RCC 7860 (cell line): ENCODE measurements at regions not wholly inside any gene's neighbourhood (a gene's known extent, or its start where the extent isn't known, plus 50 kb on each side); places are given as distances from the start of the nearest gene placed in this dataset.

Experiments used
- DNase-seq: peaks from one replicate; pipeline ENCODE4 v3.0.0-alpha.2; 2015; ENCODE audit warnings: low spot score
- FAIRE-seq: peaks from 2 replicates; lab custom pipeline; 2012; peaks lifted over from hg19 to GRCh38; lab: Jason Lieb, UNC

DNA sequence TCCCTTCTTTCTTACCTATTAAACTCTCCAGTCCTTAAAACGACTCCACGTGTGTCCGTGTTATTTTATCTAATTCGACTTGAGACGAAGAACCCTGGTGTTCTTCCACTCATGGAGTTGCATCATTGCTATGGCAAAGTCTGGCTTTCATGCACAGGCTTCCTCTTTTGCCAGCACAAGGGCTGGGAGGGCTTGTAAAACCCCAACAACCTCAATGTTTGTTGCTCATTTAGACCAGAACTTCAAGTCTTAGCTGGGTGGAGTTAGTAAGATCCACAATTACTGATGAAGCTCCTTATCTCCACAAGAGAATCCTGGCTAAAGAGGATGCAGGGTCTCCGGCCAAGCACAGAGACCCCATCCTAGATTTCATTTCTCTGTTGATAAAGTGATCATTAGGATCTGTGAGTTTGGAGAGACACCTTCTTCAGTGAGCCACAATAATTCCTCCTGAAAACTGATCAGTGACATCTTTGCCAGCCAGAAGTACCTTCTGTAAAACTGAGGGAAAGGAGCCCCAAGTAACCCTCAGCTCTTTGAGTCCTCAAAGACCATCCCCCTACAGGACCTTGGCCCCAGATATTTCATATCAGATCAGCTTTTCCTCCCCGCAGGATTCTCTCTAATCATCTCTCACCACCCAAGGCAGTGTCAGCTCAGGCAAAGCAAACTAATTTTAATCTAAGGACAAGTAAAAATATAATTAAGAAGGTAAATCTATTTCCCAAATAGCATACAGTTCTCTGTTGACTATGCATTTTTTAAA is 514.6 kb downstream of the FUT8 start:
- FAIRE-seq (no peak), DNase-seq (no peak)

DNA sequence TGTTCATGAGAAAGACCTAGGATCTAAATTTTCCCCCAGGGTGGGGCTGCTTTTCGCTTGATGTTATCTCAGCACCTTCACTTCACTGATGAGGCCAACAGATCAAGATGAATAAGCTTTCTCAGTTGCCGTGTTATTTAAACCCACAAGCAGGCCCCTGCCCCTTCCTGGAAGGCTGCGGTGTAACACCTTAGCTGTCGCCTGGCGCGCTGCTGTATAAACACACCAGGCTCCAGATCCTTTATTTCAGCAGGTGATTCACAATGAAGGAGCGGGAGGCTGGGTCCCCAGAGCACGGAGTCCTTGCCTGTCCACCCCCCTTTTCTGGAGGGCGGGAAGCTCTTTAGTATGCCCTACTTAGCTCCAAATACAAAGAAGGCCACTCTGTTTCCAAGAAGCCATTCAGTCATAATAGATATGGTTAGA is 515.4 kb downstream of the FUT8 start:
- DNase-seq (no peak), FAIRE-seq (no peak)

DNA sequence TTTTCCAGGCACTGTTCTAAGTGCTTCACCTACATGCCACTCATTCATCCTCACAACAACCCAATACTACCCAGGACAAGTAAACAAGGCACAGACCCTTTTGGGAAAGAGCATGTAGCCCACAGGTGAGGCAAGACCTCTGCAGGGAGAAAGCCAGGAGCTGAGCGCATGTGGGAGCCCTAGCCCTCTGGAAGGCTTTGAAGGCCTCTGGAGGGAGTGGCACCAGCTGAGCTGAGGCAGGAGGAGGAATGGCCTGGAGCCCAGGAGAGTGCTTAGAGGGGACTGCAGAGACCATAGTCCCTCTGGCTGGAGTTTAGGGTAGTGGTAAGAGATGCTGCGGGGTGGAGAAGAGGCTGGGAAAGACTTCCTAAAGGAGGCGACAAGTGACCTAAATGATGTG is 516.5 kb downstream of the FUT8 start:
- no peak for DNase-seq
- FAIRE-seq: no peak

DNA sequence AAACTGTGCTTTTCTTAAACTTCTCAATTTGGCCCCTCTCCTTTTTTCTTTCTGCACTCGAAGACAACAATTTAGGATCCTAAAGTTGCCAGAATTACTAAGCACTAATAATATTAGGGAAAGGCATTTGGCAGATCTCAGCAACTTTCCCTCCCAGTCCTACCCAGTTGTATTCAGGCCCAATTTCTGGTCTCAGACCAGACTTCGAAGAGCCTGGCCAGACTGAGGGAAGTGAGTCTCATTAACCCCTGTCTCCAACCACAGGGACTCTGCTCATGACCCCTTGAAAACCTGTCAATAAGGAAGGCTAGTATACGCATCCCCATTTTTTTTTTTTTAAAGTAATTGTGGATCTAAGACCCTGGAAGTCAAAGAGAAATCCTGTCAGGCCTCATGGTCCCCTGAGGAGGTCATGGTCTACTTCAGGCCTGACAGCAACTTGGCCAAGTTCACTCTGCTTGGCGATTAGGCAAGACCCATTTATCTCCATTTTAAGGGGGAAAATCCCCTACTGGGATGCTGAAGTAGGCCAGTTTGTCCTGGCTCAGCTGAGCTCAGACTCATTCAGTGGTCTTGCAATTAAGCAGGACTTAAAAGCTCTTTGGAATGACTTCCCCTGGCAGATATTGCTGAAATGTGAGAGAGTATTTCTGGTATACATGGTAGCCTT is 521.0 kb downstream of the FUT8 start:
- DNase-seq (no peak), FAIRE-seq (no peak)

DNA sequence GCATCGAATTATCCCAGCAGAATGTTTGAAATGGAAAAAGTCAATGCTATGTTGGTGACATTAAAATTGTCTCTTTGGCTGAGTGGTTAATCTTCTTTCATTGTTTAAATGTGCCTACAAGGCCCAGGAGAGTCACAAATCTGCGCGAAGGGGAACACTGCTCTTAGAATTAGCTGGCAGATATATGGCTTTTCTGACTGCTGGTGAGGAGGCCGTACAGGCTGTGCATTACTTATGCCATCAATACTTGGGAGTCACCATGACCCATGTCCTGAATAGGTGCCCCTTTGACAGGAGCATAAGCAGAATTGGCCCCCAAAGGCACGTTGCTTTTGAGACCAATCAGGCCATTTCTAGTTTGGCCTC is 521.5 kb downstream of the FUT8 start:
- no peak for FAIRE-seq
- no peak for DNase-seq

DNA sequence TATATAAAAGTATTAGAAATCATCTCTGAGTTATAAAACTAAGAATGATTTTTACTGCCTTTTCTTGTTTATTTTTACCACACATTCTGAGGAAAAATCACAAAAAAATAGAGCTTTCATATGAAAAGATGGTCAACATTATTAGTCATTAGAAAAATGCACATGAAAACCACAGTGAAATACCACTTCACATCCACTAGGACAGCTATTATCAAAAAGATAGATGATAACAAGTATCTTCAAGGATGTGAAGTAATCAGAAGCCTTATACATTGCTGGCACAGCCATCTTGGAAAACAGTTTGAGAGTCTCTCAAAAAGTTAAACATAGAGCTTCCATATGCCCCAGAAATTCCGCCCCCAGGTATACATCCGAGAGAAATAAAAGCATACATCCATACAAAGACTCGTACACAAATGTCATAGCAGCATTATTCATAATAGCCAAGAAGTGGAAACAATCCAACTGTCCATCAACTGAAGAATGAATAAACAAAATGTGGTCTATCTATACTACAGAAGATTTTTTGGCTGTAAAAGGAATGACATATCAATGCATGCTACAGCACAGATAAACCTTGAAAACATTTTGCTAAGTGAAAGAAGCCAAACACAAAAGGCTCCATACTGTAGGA is 523.9 kb downstream of the FUT8 start:
- no peak for FAIRE-seq

DNA sequence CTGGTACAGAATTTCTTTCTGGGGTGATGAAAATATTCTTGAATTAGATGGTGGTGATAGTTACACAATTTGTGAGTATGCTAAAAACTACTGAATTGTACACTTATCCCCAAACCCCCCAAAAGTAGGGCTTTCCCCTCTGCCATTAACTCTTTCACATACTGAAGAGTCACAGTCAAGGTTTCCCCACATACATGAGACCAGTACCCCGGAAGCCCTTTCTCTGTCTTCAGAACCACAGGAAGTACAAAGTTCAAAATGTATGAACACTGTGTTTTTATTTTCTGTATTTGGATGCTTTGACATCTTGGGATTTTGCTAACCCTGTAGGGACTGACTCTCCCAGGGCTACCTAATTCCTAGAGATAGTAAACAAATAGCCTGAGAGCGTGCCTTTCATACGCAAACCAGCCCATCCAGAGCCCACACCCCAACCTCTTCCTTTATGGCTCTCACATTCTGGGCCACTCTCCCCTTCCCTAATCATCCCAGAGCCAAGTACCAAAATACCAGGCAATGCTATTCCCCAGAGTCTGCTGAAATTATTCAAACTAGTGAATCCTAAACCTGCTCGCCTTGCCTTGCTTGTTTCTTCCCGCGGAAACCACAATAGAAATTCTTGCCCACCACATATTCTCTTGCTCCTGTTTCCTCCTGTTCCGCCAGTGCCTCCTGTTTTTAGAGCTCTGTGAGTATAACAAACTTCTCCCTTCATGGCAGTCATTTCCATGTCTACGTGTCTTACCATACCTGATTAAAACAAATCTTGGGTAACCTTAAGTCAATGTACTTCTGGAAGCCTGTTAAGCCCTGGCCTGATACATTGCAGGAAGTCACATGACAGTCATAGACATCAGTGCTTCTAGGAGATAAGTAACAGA is 524.8 kb downstream of the FUT8 start:
- DNase-seq: no peak
- no peak for FAIRE-seq

More for the DNA sequence above, 523.9 kb downstream of the FUT8 start:
- DNase-seq: no peak

DNA sequence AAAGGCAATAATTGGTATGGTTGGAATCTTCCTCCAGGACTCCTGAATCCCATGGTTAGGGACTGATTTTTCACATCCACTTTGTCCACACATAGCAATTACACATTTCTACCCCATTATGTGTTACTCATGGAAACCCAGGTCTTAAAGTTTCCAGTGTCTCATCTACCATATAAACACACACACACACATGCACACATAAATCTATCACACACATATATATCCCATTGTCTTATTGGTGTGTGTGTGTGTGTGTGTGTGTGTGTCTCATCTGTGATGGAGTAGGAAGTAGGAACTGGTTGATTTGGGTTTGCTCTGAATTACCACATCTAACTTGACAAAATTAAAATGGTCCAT is 525.4 kb downstream of the FUT8 start:
- DNase-seq: no peak
- FAIRE-seq: no peak

DNA sequence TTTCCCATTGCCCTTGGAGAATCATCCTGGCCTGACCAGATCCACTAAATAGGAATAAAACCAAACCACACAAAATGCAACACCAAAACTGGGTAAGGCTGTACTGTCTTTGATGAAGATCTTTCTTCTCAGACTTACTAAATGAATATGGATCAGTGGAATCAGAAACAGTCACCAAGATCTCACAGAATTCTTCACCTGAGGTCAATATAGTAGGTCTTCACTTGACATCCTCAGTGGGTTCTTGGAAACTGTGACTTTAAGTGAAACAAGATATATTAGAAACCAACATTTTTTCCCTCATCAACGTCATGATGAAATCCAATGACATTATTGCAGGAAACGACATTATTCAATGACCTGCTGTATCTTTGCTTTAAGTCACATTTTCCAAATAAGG is 526.2 kb downstream of the FUT8 start:
- DNase-seq (no peak), FAIRE-seq (no peak)

DNA sequence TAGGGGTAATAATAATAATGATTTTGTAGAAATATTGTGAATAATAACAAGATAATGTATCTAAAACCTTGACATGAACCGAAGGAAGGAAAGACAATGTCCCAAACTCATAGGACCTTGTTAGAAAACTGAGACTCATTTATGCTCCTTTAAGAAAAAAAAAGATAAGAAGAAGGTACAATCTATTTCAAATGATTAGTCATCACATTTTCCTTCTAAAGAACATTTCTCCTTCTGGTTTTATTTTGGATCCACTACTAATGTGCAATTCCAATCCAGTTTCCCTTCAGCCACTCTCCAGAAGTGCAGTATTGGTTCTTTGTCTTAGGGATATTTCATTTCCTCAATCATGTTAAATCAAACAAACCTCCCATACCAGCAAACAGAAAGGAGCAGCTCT is 526.7 kb downstream of the FUT8 start:
- FAIRE-seq (no peak), DNase-seq (no peak)

DNA sequence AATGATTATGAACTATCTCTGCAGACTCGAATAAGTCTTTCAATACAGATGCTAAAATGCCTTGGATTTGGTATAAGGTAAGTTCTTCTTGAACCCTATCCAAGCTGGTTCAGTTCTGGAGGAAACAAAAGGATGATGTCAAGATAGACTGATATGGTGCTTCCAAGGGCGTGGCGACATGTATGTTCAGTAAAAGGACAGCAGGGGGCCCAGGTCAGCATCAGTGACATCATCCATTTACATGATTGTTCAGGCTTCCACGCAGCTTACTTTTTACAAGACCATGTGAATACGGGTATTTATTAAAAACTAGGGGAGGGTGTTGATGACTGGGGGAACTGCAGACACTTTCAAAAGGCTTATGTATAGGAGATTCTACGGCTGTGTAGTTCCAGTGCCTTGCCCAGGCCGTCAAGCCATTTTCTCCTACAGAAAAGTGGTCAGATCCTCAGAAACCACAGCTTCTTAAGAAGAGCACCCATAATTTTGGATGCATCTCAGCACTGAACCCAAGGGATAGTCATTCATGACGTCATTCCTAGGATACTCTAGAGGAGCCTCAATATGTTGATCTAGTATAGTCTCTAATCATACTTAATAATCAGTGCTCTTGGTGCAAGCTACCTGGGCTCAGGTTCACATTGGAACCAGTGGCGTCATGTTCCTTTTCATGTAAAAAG is 527.7 kb downstream of the FUT8 start:
- no peak for FAIRE-seq
- no peak for DNase-seq

DNA sequence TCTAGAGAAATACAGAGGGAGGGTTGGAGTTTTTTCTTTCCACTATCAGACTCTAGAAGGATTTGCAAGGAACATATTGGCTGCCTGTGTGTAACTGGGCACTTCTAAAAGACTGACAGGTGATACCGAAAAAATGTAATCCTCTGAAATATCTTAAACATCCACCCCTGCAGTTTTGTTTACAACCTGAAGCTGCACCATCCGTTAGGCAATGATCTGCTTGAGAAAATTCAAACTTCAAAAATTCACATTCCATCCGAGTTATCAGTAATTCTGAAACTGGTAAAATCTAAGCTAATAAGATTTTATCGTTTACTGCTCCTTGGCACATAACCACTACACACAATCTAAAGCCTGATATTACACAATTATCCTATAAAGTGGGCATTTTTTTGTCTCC is 528.6 kb downstream of the FUT8 start:
- FAIRE-seq: no peak
- no peak for DNase-seq

DNA sequence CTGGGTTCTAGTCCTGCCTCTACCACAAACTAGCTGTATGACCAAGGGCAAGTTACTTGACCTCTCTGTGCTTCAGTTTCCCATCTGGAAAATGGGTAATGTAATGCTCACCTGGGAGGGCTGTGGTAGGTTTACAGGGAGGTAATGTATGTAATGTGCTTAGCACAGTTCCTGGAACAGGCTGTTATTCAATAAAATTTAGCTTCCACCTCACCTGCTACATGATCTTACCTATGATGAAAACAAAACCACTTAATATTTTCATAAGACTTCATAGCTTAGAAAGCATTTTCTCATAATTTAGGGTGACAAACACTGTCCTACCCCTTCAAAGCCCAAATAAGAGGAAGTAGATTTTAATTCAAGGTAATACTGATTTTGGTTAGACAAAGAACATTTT is 530.6 kb downstream of the FUT8 start:
- FAIRE-seq (no peak), DNase-seq (no peak)

DNA sequence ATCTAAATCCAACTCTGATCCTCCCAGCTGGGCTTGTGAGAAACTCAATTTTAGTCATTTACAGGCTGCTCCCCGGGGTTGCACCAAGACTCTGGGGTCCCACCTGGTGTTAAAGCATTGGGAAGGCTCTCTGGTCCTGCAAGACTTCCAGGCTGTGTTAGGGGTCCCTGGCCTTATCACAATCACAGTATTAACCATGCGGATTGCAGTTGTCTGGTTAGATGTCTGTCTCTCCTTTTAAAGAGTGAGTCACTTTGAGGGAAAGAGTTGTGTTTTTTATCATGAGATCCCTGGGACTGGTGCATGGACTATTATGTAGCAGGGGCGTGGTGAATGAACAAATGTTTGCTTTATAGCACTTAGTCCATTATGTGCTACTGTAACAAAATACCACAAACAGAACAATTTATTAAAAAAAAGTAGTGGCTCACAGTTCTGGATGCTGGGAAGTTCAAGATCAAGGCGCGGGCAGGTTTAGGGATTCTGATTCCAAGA is 531.4 kb downstream of the FUT8 start:
- no peak for DNase-seq
- no peak for FAIRE-seq

DNA sequence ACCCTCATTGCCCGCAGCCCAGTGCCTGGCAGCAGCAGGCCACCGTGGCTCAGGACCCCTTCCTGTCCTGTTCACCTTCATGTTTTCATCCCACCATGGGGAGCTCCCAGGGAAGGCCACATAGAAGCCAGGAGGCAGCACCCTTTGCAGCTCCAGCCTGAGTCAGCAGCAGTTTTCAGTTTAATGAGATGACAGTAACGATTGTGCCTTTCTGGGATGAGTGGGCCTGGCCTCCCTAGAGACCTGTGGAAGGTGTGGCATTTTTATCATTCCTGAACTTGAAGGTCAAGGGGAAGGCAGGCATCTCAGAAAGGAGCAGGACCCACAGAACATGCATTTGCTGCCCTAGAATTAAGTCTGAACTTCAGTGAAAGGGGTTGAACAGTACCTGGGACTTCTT is 532.8 kb downstream of the FUT8 start:
- FAIRE-seq: no peak
- DNase-seq: no peak

DNA sequence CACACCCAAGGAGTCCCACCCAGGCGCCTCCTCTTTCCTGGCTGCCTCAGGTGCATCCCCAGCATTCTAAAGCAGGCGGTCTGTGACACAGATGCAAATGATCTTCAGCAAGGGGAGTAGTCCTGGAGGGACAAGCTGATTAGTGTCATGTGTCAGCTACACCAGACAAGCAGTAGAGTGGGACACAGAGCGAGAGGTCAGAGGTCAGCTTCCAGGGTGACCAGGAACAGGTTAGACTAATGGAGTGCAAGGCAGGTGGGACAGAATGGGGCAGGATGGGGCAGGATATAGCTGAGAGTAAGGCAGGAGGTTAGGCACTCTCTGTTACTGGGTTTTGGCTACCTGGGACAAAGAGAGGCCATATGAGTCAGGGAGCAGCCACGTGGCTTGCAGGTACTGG is 534.0 kb downstream of the FUT8 start:
- no peak for FAIRE-seq

DNA sequence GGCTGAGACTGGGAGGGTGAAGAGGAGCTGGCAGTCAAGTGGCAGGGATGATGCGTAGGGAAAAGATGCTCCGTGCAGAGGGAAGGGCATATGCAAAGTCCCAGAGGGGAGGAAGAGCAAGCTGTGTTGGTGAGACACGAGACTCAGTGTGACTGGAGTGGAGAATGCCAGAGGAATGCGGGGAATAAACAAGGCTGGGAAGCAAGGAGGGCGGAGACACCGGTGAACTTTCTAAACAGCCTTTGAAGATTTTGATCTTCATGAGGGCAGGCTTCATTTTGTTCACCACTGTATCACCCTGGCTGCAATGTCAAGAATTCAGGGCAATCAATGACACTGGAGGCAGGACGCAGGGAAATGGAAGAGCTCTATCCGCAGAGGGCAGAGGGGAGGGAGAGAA is 535.8 kb downstream of the FUT8 start:
- no peak for FAIRE-seq
- DNase-seq: no peak

More for the DNA sequence above, 534.0 kb downstream of the FUT8 start:
- no peak for DNase-seq

DNA sequence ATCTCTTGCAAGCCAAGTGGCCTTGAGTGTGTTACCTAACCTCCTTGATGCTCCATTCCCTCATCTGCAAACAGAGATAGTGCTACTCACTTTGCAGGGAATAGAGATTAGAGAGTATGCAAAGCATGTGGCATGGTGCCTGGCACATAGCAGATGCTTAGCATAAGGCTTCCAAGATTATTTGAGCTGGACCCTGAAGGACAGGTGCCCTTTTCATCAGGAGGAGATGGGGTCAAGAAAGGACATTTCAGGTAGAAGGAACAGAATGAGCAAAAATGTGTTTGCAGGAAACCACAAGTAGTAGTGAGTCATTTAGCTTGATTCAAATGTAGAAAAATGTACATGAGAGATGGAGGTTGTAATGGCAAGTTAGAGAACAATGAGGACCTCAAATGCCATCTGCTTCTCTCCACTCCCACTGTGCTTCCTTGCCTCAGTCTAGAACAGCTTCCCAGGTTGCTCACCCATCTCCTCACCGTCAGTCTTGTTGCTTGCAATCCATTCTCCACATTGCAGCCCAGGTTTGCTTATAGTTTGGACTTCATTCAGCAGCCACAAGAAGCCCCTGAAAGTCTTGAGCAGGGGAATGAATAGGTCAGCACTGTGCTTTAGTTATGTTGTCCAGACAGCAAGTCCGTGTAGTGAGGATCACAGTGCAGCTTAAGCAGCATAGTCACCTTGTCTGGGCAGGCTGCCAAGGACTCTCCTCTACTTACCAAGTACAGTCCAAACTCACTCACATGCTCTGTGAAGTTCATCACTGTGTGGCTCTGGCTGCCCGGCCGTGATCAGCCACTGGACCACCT is 536.3 kb upstream of the CCDC196 start:
- FAIRE-seq (no peak), DNase-seq (peak; percentile 46)

DNA sequence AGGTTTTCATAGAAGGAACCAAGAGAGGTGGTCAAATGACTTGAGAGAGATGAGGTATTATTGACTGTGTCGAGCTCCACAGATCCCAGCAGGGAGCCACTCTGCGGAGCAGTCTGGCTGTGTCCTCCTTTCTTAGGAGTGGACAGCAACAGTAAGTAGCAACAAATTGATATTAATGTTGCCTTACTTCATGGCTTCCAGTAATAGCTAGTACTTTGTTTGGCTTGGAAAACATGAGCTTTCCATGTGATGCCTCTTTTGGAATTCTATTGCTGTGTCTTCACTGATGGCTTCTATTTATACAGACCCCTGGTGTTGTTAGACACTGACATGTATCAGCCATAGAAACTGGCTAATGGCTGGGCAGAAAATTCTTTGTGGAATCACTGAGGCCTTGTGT is 531.2 kb upstream of the CCDC196 start:
- FAIRE-seq: no peak
- DNase-seq: no peak
